Astrocyte (in vitro differentiated cells and primary cell): ENCODE measurements at regions not wholly inside any gene's neighbourhood (a gene's known extent, or its start where the extent isn't known, plus 50 kb on each side); places are given as distances from the start of the nearest gene placed in this dataset.

Experiments used
- DNase-seq: peaks from one replicate; pipeline ENCODE4 v3.0.0-alpha.2; 2010; ENCODE audit warnings: low read depth
- FAIRE-seq: peaks from 2 replicates; lab custom pipeline; 2011; peaks lifted over from hg19 to GRCh38; lab: Jason Lieb, UNC
- H2AFZ ChIP-seq: 2 replicates; pipeline ENCODE4 v1.6.0; 2012; ENCODE audit warnings: low read depth, low read length, inconsistent platforms
- H3K27ac ChIP-seq: 2 replicates; pipeline ENCODE4 v1.5.1; 2011; ENCODE audit warnings: low read depth, low read length, inconsistent platforms
- H3K27me3 ChIP-seq: 2 replicates; pipeline ENCODE4 v1.6.0; 2011; ENCODE audit warnings: low read length, inconsistent platforms; ENCODE audit not compliant: insufficient read depth
- H3K36me3 ChIP-seq: 2 replicates; pipeline ENCODE4 v1.5.1; 2011; ENCODE audit warnings: low read length, inconsistent platforms; ENCODE audit not compliant: insufficient read depth
- H3K4me1 ChIP-seq: 2 replicates; pipeline ENCODE4 v1.5.1; 2011; ENCODE audit warnings: low read length, inconsistent platforms; ENCODE audit not compliant: insufficient read depth
- H3K4me2 ChIP-seq: 2 replicates; pipeline ENCODE4 v1.6.0; 2012; ENCODE audit warnings: low read length, inconsistent platforms
- H3K4me3 ChIP-seq: 2 replicates; pipeline ENCODE4 v1.5.1; 2011; ENCODE audit warnings: low read depth, mild to moderate bottlenecking, low read length, inconsistent platforms; ENCODE audit not compliant: insufficient read depth
- H3K79me2 ChIP-seq: 2 replicates; pipeline ENCODE4 v1.6.0; 2012; ENCODE audit warnings: mild to moderate bottlenecking, low read length, inconsistent platforms; ENCODE audit not compliant: insufficient read depth
- H3K9ac ChIP-seq: 2 replicates; pipeline ENCODE4 v1.6.0; 2012; ENCODE audit warnings: mild to moderate bottlenecking, low read length, inconsistent platforms
- H3K9me3 ChIP-seq: 2 replicates; pipeline ENCODE4 v1.5.1; 2012; ENCODE audit warnings: low read depth, mild to moderate bottlenecking, low read length, inconsistent platforms; ENCODE audit not compliant: insufficient read depth
- H4K20me1 ChIP-seq: 2 replicates; pipeline ENCODE4 v1.6.0; 2012; ENCODE audit warnings: low read length, inconsistent platforms; ENCODE audit not compliant: insufficient read depth
- H3K27ac Mint-ChIP-seq: one replicate; pipeline ENCODE4 v1.8.0; 2021; ENCODE audit warnings: mild to moderate bottlenecking, mixed read lengths; ENCODE audit not compliant: unreplicated experiment
- H3K27me3 Mint-ChIP-seq: one replicate; pipeline ENCODE4 v1.8.0; 2021; ENCODE audit warnings: low read depth, mixed read lengths; ENCODE audit not compliant: unreplicated experiment
- H3K36me3 Mint-ChIP-seq: one replicate; pipeline ENCODE4 v1.8.0; 2021; ENCODE audit warnings: low read depth, mixed read lengths; ENCODE audit not compliant: unreplicated experiment
- H3K4me1 Mint-ChIP-seq: one replicate; pipeline ENCODE4 v1.8.0; 2021; ENCODE audit warnings: low read depth, mixed read lengths; ENCODE audit not compliant: unreplicated experiment
- H3K4me3 Mint-ChIP-seq: one replicate; pipeline ENCODE4 v1.8.0; 2021; ENCODE audit warnings: mild to moderate bottlenecking, moderate library complexity, mixed read lengths; ENCODE audit not compliant: unreplicated experiment
- H3K9me3 Mint-ChIP-seq: one replicate; pipeline ENCODE4 v1.8.0; 2021; ENCODE audit warnings: mild to moderate bottlenecking, mixed read lengths; ENCODE audit not compliant: unreplicated experiment
- EZH2 ChIP-seq: IDR thresholded peaks from 2 replicates; pipeline ENCODE4 v1.6.1; 2012; ENCODE audit warnings: mild to moderate bottlenecking, low read length, inconsistent platforms; ENCODE audit not compliant: insufficient read depth
- TF ChIP-seq, protein P1 (sequence below): IDR thresholded peaks from 2 replicates; pipeline ENCODE4 v1.5.1; 2011; ENCODE audit warnings: low read depth, mild to moderate bottlenecking, inconsistent platforms, low read length, moderate library complexity; ENCODE audit not compliant: insufficient read depth

DNA sequence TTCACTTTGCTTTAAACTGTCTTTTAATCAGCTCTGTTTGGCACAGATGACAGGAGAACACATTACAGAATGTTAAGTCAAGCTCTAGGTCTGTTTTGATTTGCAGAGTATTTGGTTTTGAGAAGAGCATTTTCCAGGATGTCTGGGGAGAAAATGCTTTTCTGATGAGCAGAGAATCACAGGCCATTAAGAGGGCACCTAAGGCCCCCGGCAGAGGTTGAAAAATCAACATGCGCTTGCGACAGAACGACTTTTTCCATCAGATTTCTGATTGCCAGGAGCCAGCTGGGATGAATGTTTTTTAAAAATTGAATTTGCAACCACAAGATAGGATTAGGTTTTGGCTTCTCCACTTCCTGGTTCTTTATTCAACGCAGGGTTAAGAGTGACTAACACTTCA, 304.5 kb downstream of the JRKL start:
- Mint-ChIP-seq H3K27me3 (no peaks in the 10 kb centered on the region), H3K27ac (no peak overlapping the region), H3K4me1 (no peaks in the 10 kb centered on the region), H3K9me3 (no peaks in the 10 kb centered on the region), H3K36me3 (no peaks in the 10 kb centered on the region), H3K4me3 (no peak overlapping the region)
- Histone ChIP-seq H3K4me3 (no peak overlapping the region), H3K4me2 (no peak overlapping the region), H3K36me3 (no peaks in the 10 kb centered on the region), H2AFZ (no peak overlapping the region), H3K27ac (no peak overlapping the region), H3K4me1 (no peaks in the 10 kb centered on the region), H3K9ac (no peak overlapping the region), H3K27me3 (no peaks in the 10 kb centered on the region), H3K9me3 (no peaks in the 10 kb centered on the region), H3K79me2 (no peaks in the 10 kb centered on the region), H4K20me1 (no peaks in the 10 kb centered on the region)
- FAIRE-seq (no peak), DNase-seq (no peak)
- TF ChIP-seq, protein P1, sequence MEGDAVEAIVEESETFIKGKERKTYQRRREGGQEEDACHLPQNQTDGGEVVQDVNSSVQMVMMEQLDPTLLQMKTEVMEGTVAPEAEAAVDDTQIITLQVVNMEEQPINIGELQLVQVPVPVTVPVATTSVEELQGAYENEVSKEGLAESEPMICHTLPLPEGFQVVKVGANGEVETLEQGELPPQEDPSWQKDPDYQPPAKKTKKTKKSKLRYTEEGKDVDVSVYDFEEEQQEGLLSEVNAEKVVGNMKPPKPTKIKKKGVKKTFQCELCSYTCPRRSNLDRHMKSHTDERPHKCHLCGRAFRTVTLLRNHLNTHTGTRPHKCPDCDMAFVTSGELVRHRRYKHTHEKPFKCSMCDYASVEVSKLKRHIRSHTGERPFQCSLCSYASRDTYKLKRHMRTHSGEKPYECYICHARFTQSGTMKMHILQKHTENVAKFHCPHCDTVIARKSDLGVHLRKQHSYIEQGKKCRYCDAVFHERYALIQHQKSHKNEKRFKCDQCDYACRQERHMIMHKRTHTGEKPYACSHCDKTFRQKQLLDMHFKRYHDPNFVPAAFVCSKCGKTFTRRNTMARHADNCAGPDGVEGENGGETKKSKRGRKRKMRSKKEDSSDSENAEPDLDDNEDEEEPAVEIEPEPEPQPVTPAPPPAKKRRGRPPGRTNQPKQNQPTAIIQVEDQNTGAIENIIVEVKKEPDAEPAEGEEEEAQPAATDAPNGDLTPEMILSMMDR: no peak
- no peak for TF ChIP-seq EZH2

DNA sequence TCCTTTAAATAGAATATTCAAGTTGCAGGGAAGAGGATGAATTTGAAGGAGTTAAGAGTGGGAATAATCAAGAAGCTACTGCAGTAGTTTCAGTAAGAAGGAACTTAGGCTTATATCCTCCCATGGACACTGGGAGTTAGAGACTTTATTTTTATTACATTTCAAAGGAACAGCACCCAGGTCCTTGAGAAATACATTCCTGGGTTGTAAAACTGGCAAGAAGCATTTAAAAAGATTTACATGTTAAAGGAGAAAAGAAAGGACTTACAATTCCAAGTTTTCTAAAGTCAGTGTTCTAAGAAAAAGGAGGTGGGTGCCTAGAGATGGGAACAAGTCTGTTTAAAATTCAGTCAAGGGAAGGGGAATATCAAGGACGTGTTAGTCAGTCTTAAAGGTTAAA, 306.9 kb downstream of the JRKL start:
- TF ChIP-seq EZH2: no peak
- TF ChIP-seq, protein P1: no peak
- Mint-ChIP-seq H3K4me1 (no peaks in the 10 kb centered on the region), H3K36me3 (no peaks in the 10 kb centered on the region), H3K4me3 (no peak overlapping the region), H3K27ac (no peak overlapping the region), H3K9me3 (no peaks in the 10 kb centered on the region), H3K27me3 (peaks cover 1% of the 10 kb centered on the region)
- Histone ChIP-seq H4K20me1 (no peaks in the 10 kb centered on the region), H3K36me3 (no peaks in the 10 kb centered on the region), H3K9ac (no peak overlapping the region), H3K27ac (no peak overlapping the region), H3K9me3 (no peaks in the 10 kb centered on the region), H3K79me2 (no peaks in the 10 kb centered on the region), H2AFZ (no peak overlapping the region), H3K4me3 (no peak overlapping the region), H3K27me3 (no peaks in the 10 kb centered on the region), H3K4me2 (no peak overlapping the region), H3K4me1 (no peaks in the 10 kb centered on the region)
- FAIRE-seq (no peak), DNase-seq (no peak)

DNA sequence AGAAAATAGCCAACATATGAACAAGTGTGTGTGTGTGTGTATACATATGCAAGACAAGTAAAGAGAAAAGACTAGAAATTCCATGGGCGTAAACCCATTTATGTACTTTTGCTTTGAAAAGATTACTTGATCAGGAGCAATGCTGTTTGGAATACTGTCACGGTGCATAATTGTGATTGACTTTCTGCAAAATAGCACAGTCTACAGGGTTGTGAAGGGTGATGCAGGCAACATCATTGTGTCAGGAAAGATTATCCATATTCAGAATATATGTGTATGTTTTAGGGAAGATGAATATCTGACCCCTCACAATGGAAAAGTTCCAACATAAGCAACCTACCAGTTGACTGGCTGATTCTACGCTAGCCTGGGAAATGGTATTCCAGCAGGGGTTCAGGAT, 307.7 kb downstream of the JRKL start:
- Mint-ChIP-seq H3K36me3 (no peaks in the 10 kb centered on the region), H3K27me3 (peaks cover 2% of the 10 kb centered on the region), H3K4me1 (no peaks in the 10 kb centered on the region), H3K9me3 (no peaks in the 10 kb centered on the region), H3K4me3 (no peak overlapping the region), H3K27ac (no peak overlapping the region)
- FAIRE-seq: no peak
- no peak overlapping the region for H3K4me3 ChIP-seq
- no peaks in the 10 kb centered on the region for H3K4me1 ChIP-seq
- H4K20me1 ChIP-seq: no peaks in the 10 kb centered on the region
- no peaks in the 10 kb centered on the region for H3K9me3 ChIP-seq
- no peak for DNase-seq
- H3K4me2 ChIP-seq: no peak overlapping the region
- no peak overlapping the region for H3K27ac ChIP-seq
- H3K36me3 ChIP-seq: no peaks in the 10 kb centered on the region
- H3K27me3 ChIP-seq: no peaks in the 10 kb centered on the region
- no peak overlapping the region for H3K9ac ChIP-seq
- no peak for TF ChIP-seq EZH2
- TF ChIP-seq, protein P1: no peak
- no peak overlapping the region for H2AFZ ChIP-seq
- H3K79me2 ChIP-seq: no peaks in the 10 kb centered on the region
